Activated T-cell treated with anti-CD3 and anti-CD28 coated beads, Interleukin-2, amount 50 U/mL, for 24 hours (primary cell): ENCODE measurements at regions not wholly inside any gene's neighbourhood (a gene's known extent, or its start where the extent isn't known, plus 50 kb on each side); places are given as distances from the start of the nearest gene placed in this dataset.
"Not testable (repeated sequence)": the region's sequence is repeated elsewhere in the genome, so short reads cannot be mapped to it uniquely, and the experiment has no call there.

Experiments
- DNase-seq: peaks from one replicate; pipeline ENCODE4 v3.0.0-alpha.2; 2020
- H3K27ac Mint-ChIP-seq: 2 replicates; pipeline ENCODE4 v1.8.0; 2020; ENCODE audit warnings: mild to moderate bottlenecking, mixed read lengths
- H3K27me3 Mint-ChIP-seq: 2 replicates; pipeline ENCODE4 v1.8.0; 2020; ENCODE audit warnings: mixed read lengths
- H3K36me3 Mint-ChIP-seq: 2 replicates; pipeline ENCODE4 v1.8.0; 2020; ENCODE audit warnings: low read depth, mixed read lengths
- H3K4me1 Mint-ChIP-seq: 2 replicates; pipeline ENCODE4 v1.8.0; 2020; ENCODE audit warnings: low read depth, mixed read lengths
- H3K4me3 Mint-ChIP-seq: 2 replicates; pipeline ENCODE4 v1.8.0; 2020; ENCODE audit warnings: mild to moderate bottlenecking, moderate library complexity, mixed read lengths
- H3K9me3 Mint-ChIP-seq: 2 replicates; pipeline ENCODE4 v1.8.0; 2020; ENCODE audit warnings: mixed read lengths

- Mint-ChIP-seq H3K27me3 (no peaks in the 10 kb centered on the region), H3K36me3 (peaks cover 2% of the 10 kb centered on the region), H3K4me1 (peaks cover 42% of the 10 kb centered on the region), H3K27ac (peak overlapping the region; percentile 42), H3K4me3 (no peak overlapping the region), H3K9me3 (peaks cover 9% of the 10 kb centered on the region)
- no peak for DNase-seq
Measured at GRCh38 chr17:73835605-73836004, 191.4 kb upstream of the SDK2 start.

GRCh38 chr17:73838815-73839214 lies 194.6 kb upstream of the SDK2 start:
- no peak overlapping the region for H3K27ac Mint-ChIP-seq
- H3K27me3 Mint-ChIP-seq: no peaks in the 10 kb centered on the region
- H3K36me3 Mint-ChIP-seq: peaks cover 2% of the 10 kb centered on the region
- peaks cover 9% of the 10 kb centered on the region for H3K9me3 Mint-ChIP-seq
- no peak overlapping the region for H3K4me3 Mint-ChIP-seq
- H3K4me1 Mint-ChIP-seq: peaks cover 25% of the 10 kb centered on the region
- no peak for DNase-seq

GRCh38 chr17:73840829-73841228 lies 196.6 kb upstream of the SDK2 start:
- no peaks in the 10 kb centered on the region for H3K27me3 Mint-ChIP-seq
- peaks cover 11% of the 10 kb centered on the region for H3K4me1 Mint-ChIP-seq
- H3K36me3 Mint-ChIP-seq: peaks cover 2% of the 10 kb centered on the region
- H3K27ac Mint-ChIP-seq: no peak overlapping the region
- peaks cover 9% of the 10 kb centered on the region for H3K9me3 Mint-ChIP-seq
- DNase-seq: no peak
- no peak overlapping the region for H3K4me3 Mint-ChIP-seq

- no peak overlapping the region for H3K27ac Mint-ChIP-seq
- DNase-seq: no peak
Measured at GRCh38 chr17:73841431-73842060, 197.3 kb upstream of the SDK2 start.

GRCh38 chr17:73847952-73848351 lies 203.7 kb upstream of the SDK2 start:
- Mint-ChIP-seq H3K9me3 (no peaks in the 10 kb centered on the region), H3K36me3 (no peaks in the 10 kb centered on the region), H3K4me3 (no peak overlapping the region), H3K27me3 (no peaks in the 10 kb centered on the region), H3K4me1 (peaks cover 10% of the 10 kb centered on the region), H3K27ac (no peak overlapping the region)
- no peak for DNase-seq

More at GRCh38 chr17:73841431-73842060, 197.3 kb upstream of the SDK2 start:
- peaks cover 2% of the 10 kb centered on the region for H3K36me3 Mint-ChIP-seq
- no peaks in the 10 kb centered on the region for H3K27me3 Mint-ChIP-seq
- peaks cover 6% of the 10 kb centered on the region for H3K4me1 Mint-ChIP-seq
- no peak overlapping the region for H3K4me3 Mint-ChIP-seq
- H3K9me3 Mint-ChIP-seq: peaks cover 7% of the 10 kb centered on the region

- Mint-ChIP-seq H3K36me3 (no peaks in the 10 kb centered on the region), H3K4me3 (no peak overlapping the region), H3K27ac (no peak overlapping the region), H3K9me3 (peaks cover 4% of the 10 kb centered on the region), H3K27me3 (no peaks in the 10 kb centered on the region), H3K4me1 (peaks cover 10% of the 10 kb centered on the region)
- DNase-seq: no peak
Measured at GRCh38 chr17:73850426-73850825, 206.2 kb upstream of the SDK2 start.

GRCh38 chr17:73851091-73851490 lies 206.8 kb upstream of the SDK2 start:
- no peaks in the 10 kb centered on the region for H3K36me3 Mint-ChIP-seq
- H3K4me1 Mint-ChIP-seq: peaks cover 10% of the 10 kb centered on the region
- no peaks in the 10 kb centered on the region for H3K27me3 Mint-ChIP-seq
- no peak overlapping the region for H3K4me3 Mint-ChIP-seq
- H3K27ac Mint-ChIP-seq: no peak overlapping the region
- H3K9me3 Mint-ChIP-seq: peaks cover 4% of the 10 kb centered on the region
- no peak for DNase-seq

GRCh38 chr17:73851921-73852320 lies 207.7 kb upstream of the SDK2 start:
- Mint-ChIP-seq H3K4me3 (no peak overlapping the region), H3K4me1 (peaks cover 10% of the 10 kb centered on the region), H3K9me3 (peaks cover 4% of the 10 kb centered on the region), H3K36me3 (no peaks in the 10 kb centered on the region), H3K27me3 (no peaks in the 10 kb centered on the region), H3K27ac (no peak overlapping the region)
- no peak for DNase-seq

GRCh38 chr17:73855720-73856333 lies 211.6 kb upstream of the SDK2 start:
- Mint-ChIP-seq H3K4me1 (peaks cover 16% of the 10 kb centered on the region), H3K36me3 (no peaks in the 10 kb centered on the region), H3K9me3 (peaks cover 4% of the 10 kb centered on the region), H3K27me3 (no peaks in the 10 kb centered on the region), H3K27ac (no peak overlapping the region), H3K4me3 (no peak overlapping the region)
- DNase-seq: no peak

- Mint-ChIP-seq H3K27ac (no peak overlapping the region), H3K4me1 (peaks cover 9% of the 10 kb centered on the region), H3K9me3 (peaks cover 4% of the 10 kb centered on the region), H3K36me3 (no peaks in the 10 kb centered on the region), H3K27me3 (no peaks in the 10 kb centered on the region), H3K4me3 (no peak overlapping the region)
- DNase-seq: no peak
Measured at GRCh38 chr17:73856556-73856955, 212.3 kb upstream of the SDK2 start.

- not testable (repeated sequence) for H3K4me3 Mint-ChIP-seq, H3K4me1 Mint-ChIP-seq, H3K27me3 Mint-ChIP-seq, DNase-seq, H3K36me3 Mint-ChIP-seq, H3K9me3 Mint-ChIP-seq, H3K27ac Mint-ChIP-seq
Measured at GRCh38 chr17:73859439-73860008, 215.3 kb upstream of the SDK2 start.

GRCh38 chr17:73861543-73861942 lies 217.3 kb upstream of the SDK2 start:
- H3K27ac Mint-ChIP-seq: no peak overlapping the region
- H3K27me3 Mint-ChIP-seq: no peaks in the 10 kb centered on the region
- peaks cover 8% of the 10 kb centered on the region for H3K4me1 Mint-ChIP-seq
- no peaks in the 10 kb centered on the region for H3K9me3 Mint-ChIP-seq
- H3K4me3 Mint-ChIP-seq: no peak overlapping the region
- no peak for DNase-seq
- H3K36me3 Mint-ChIP-seq: no peaks in the 10 kb centered on the region

GRCh38 chr17:73863761-73864535 lies 219.7 kb upstream of the SDK2 start:
- Mint-ChIP-seq H3K4me3 (no peak overlapping the region), H3K36me3 (no peaks in the 10 kb centered on the region), H3K27ac (no peak overlapping the region), H3K27me3 (no peaks in the 10 kb centered on the region), H3K4me1 (peaks cover 8% of the 10 kb centered on the region), H3K9me3 (no peaks in the 10 kb centered on the region)
- DNase-seq: no peak

- no peak overlapping the region for H3K27ac Mint-ChIP-seq
- H3K9me3 Mint-ChIP-seq: no peaks in the 10 kb centered on the region
- no peaks in the 10 kb centered on the region for H3K4me1 Mint-ChIP-seq
- no peaks in the 10 kb centered on the region for H3K27me3 Mint-ChIP-seq
- no peaks in the 10 kb centered on the region for H3K36me3 Mint-ChIP-seq
- DNase-seq: no peak
- H3K4me3 Mint-ChIP-seq: no peak overlapping the region
Measured at GRCh38 chr17:73865831-73866230, 221.6 kb upstream of the SDK2 start.

GRCh38 chr17:73867056-73867455 lies 222.8 kb upstream of the SDK2 start:
- DNase-seq: no peak
- H3K36me3 Mint-ChIP-seq: no peaks in the 10 kb centered on the region
- H3K4me1 Mint-ChIP-seq: no peaks in the 10 kb centered on the region
- no peaks in the 10 kb centered on the region for H3K9me3 Mint-ChIP-seq
- no peak overlapping the region for H3K4me3 Mint-ChIP-seq
- no peaks in the 10 kb centered on the region for H3K27me3 Mint-ChIP-seq
- no peak overlapping the region for H3K27ac Mint-ChIP-seq
